Activated naive CD4-positive, alpha-beta T cell treated with anti-CD3 and anti-CD28 coated beads, Interleukin-2, amount 10 ng/mL, durations not matched to agents 7 days and 5 days (primary cell): ENCODE measurements at regions not wholly inside any gene's neighbourhood (a gene's known extent, or its start where the extent isn't known, plus 50 kb on each side); places are given as distances from the start of the nearest gene placed in this dataset.

Experiments
- CTCF ChIA-PET: fragments of 350-600 bp; sonication (Branson Sonifier 250); formaldehyde crosslinking; loops from one replicate; lab custom pipeline; 2021; ENCODE audit warnings: antibody characterized with exemption; lab: Charles Lee
- DNase-seq: peaks from one replicate; pipeline ENCODE4 v3.0.0-alpha.2; 2020
- H3K27ac Mint-ChIP-seq: one replicate; pipeline ENCODE4 v1.8.0; 2021; ENCODE audit warnings: mild to moderate bottlenecking, moderate library complexity, mixed read lengths
- H3K27me3 Mint-ChIP-seq: one replicate; pipeline ENCODE4 v1.8.0; 2021; ENCODE audit warnings: mild to moderate bottlenecking, mixed read lengths
- H3K36me3 Mint-ChIP-seq: one replicate; pipeline ENCODE4 v1.8.0; 2021; ENCODE audit warnings: mixed read lengths
- H3K4me1 Mint-ChIP-seq: one replicate; pipeline ENCODE4 v1.8.0; 2021; ENCODE audit warnings: mixed read lengths
- H3K4me3 Mint-ChIP-seq: one replicate; pipeline ENCODE4 v1.8.0; 2021; ENCODE audit warnings: mild to moderate bottlenecking, moderate library complexity, mixed read lengths
- H3K9me3 Mint-ChIP-seq: one replicate; pipeline ENCODE4 v1.8.0; 2021; ENCODE audit warnings: mixed read lengths

GRCh38 chr9:14962193-14962882 is 52.1 kb upstream of the FREM1 start:
- Mint-ChIP-seq H3K9me3 (no peaks in the 10 kb centered on the region), H3K27ac (no peak overlapping the region), H3K4me1 (peaks cover 28% of the 10 kb centered on the region), H3K4me3 (no peak overlapping the region), H3K27me3 (peaks cover 3% of the 10 kb centered on the region), H3K36me3 (peaks cover 3% of the 10 kb centered on the region)
- CTCF ChIA-PET: interaction anchor here (1.3 kb wide), 1 partner anchor 25 kb away, joined by 3 read pairs; no protein-coding TSS in a partner anchor
- DNase-seq: no peak

GRCh38 chr9:14961372-14962068 is 51.3 kb upstream of the FREM1 start:
- CTCF ChIA-PET: no interaction called here
- peaks cover 3% of the 10 kb centered on the region for H3K36me3 Mint-ChIP-seq
- peak overlapping the region; percentile 25 for H3K27ac Mint-ChIP-seq
- no peaks in the 10 kb centered on the region for H3K9me3 Mint-ChIP-seq
- peaks cover 5% of the 10 kb centered on the region for H3K27me3 Mint-ChIP-seq
- H3K4me3 Mint-ChIP-seq: no peak overlapping the region
- no peak for DNase-seq
- H3K4me1 Mint-ChIP-seq: peaks cover 29% of the 10 kb centered on the region

- Mint-ChIP-seq H3K36me3 (peaks cover 3% of the 10 kb centered on the region), H3K4me3 (no peak overlapping the region), H3K27ac (no peak overlapping the region), H3K9me3 (no peaks in the 10 kb centered on the region), H3K4me1 (peaks cover 29% of the 10 kb centered on the region), H3K27me3 (peaks cover 5% of the 10 kb centered on the region)
- CTCF ChIA-PET: no interaction called here
- no peak for DNase-seq
Observed at GRCh38 chr9:14960881-14961280, 50.7 kb upstream of the FREM1 start.
